ENCODE measurements at regions not wholly inside any gene's neighbourhood (a gene's known extent, or its start where the extent isn't known, plus 50 kb on each side); places are given as distances from the start of the nearest gene placed in this dataset.

- TF ChIP-seq FOS (IDR thresholded peaks at IDR 0.05; ENCODE audit: borderline replicate concordance, extremely low read depth, insufficient read length) (no peak), CTCF (IDR thresholded peaks at IDR 0.05 in 2 of 3, conservative IDR thresholded peaks at IDR 0.05 in 1 of 3; ENCODE audit: control insufficient read depth in 2 of 3, extremely low read depth in 1 of 3, insufficient read depth in 1 of 3, low read depth in 3 of 3, low read length in 3 of 3) (no peak), NFYB (IDR thresholded peaks at IDR 0.05; ENCODE audit: insufficient read depth, low read depth, low read length) (no peak), CHD4 (IDR thresholded peaks at IDR 0.05) (no peak), POLR2A (IDR thresholded peaks at IDR 0.05; ENCODE audit: low read depth, low read length) (no peak), SRF (IDR thresholded peaks at IDR 0.05; ENCODE audit: low read depth in 2 of 2, low read length in 2 of 2) (no peak), BMI1 (IDR thresholded peaks at IDR 0.05; ENCODE audit: borderline replicate concordance) (no peak), CBX3 (IDR thresholded peaks at IDR 0.05; ENCODE audit: borderline replicate concordance, low read depth) (no peak), EP300 (IDR thresholded peaks at IDR 0.05; ENCODE audit: borderline replicate concordance in 1 of 2, control insufficient read depth in 1 of 2, low read depth in 2 of 2, low read length in 2 of 2) (no peak), IRF3 (IDR thresholded peaks at IDR 0.05) (no peak), NRF1 (conservative IDR thresholded peaks at IDR 0.05; ENCODE audit: low read depth, low read length) (no peak), PKNOX1 (IDR thresholded peaks at IDR 0.05) (no peak), RAD21 (IDR thresholded peaks at IDR 0.05; ENCODE audit: insufficient read depth, low read depth, low read length) (no peak)
Measured at GRCh38 chr18:73563345-73563744, 584.3 kb downstream of the FBXO15 start.
